WTC11 (cell line): ENCODE measurements at regions not wholly inside any gene's neighbourhood (a gene's known extent, or its start where the extent isn't known, plus 50 kb on each side); places are given as distances from the start of the nearest gene placed in this dataset.

ENCODE experiments used
- ATAC-seq: fragments of 200-7000 bp; cut with Tn5 transposase; 2 replicates; pipeline ENCODE4 v1.10.0; 2021; ENCODE audit warnings: mild to moderate bottlenecking, moderate library complexity
- CTCF ChIA-PET: fragments of 300-600 bp; sonication (Branson Sonifier 250); formaldehyde crosslinking; loops from one replicate; lab custom pipeline; 2021; ENCODE audit warnings: antibody characterized with exemption; lab: Charles Lee
- POLR2A ChIA-PET: fragments of 350-600 bp; sonication (Branson Sonifier 250); formaldehyde crosslinking; loops from one replicate; lab custom pipeline; 2021; ENCODE audit warnings: antibody characterized with exemption; lab: Charles Lee
- DNase-seq: peaks from one replicate; pipeline ENCODE4 v3.0.0; 2021; ENCODE audit warnings: low spot score
- H3K27ac Mint-ChIP-seq: 2 replicates; pipeline ENCODE4 v1.8.0; 2021; ENCODE audit warnings: mixed read lengths
- H3K27me3 Mint-ChIP-seq: 2 replicates; pipeline ENCODE4 v1.8.0; 2021; ENCODE audit warnings: low read depth, mild to moderate bottlenecking, moderate library complexity, mixed read lengths
- H3K36me3 Mint-ChIP-seq: 2 replicates; pipeline ENCODE4 v1.8.0; 2021; ENCODE audit warnings: mixed read lengths
- H3K4me1 Mint-ChIP-seq: 2 replicates; pipeline ENCODE4 v1.8.0; 2022; ENCODE audit warnings: mixed read lengths
- H3K4me3 Mint-ChIP-seq: 2 replicates; pipeline ENCODE4 v1.8.0; 2021; ENCODE audit warnings: mild to moderate bottlenecking, moderate library complexity, mixed read lengths
- H3K9me3 Mint-ChIP-seq: 2 replicates; pipeline ENCODE4 v1.8.0; 2021; ENCODE audit warnings: mixed read lengths
- ELF4 ChIP-seq: sonication (generic); formaldehyde crosslinking; IDR thresholded peaks from 2 replicates; pipeline ENCODE4 v1.8.1; 2022; ENCODE audit warnings: low read depth, mild to moderate bottlenecking, moderate library complexity, missing genetic modification reagents
- EMX1 ChIP-seq: fragments of 250-450 bp; sonication (Bioruptor Pico); IDR thresholded peaks from 2 replicates; pipeline ENCODE4 v1.8.0; 2021; ENCODE audit warnings: mild to moderate bottlenecking
- FOXK1 ChIP-seq: sonication (generic); formaldehyde crosslinking; IDR thresholded peaks from 2 replicates; pipeline ENCODE4 v1.8.0; 2022; ENCODE audit warnings: mild to moderate bottlenecking, moderate library complexity, missing genetic modification reagents
- GTF2I ChIP-seq: fragments of 250-450 bp; sonication (Bioruptor Pico); conservative IDR thresholded peaks from 2 replicates; pipeline ENCODE4 v1.4.0; 2021; ENCODE audit warnings: mild to moderate bottlenecking
- KAT7 ChIP-seq: sonication (generic); formaldehyde crosslinking; IDR thresholded peaks from 2 replicates; pipeline ENCODE4 v1.8.1; 2023; ENCODE audit warnings: missing genetic modification reagents, mild to moderate bottlenecking, borderline replicate concordance
- MYBL2 ChIP-seq: sonication (generic); formaldehyde crosslinking; IDR thresholded peaks from 2 replicates; pipeline ENCODE4 v1.8.1; 2023; ENCODE audit warnings: mild to moderate bottlenecking, moderate library complexity, missing genetic modification reagents
- NFATC4 ChIP-seq: fragments of 250-450 bp; sonication (Bioruptor Pico); IDR thresholded peaks from 2 replicates; pipeline ENCODE4 v1.9.0; 2021; ENCODE audit warnings: mild to moderate bottlenecking
- NFYB ChIP-seq: sonication (generic); formaldehyde crosslinking; conservative IDR thresholded peaks from 2 replicates; pipeline ENCODE4 v1.8.0; 2022; ENCODE audit warnings: low read depth, missing genetic modification reagents
- USF1 ChIP-seq: sonication (generic); formaldehyde crosslinking; IDR thresholded peaks from 2 replicates; pipeline ENCODE4 v1.8.0; 2022; ENCODE audit warnings: mild to moderate bottlenecking, missing genetic modification reagents
- ZBTB21 ChIP-seq: sonication (generic); formaldehyde crosslinking; IDR thresholded peaks from 2 replicates; pipeline ENCODE4 v1.8.1; 2023; ENCODE audit warnings: mild to moderate bottlenecking, missing genetic modification reagents, borderline replicate concordance
- ZNF396 ChIP-seq: fragments of 250-450 bp; sonication (Bioruptor Pico); IDR thresholded peaks from 2 replicates; pipeline ENCODE4 v1.8.0; 2021; ENCODE audit warnings: mild to moderate bottlenecking, moderate library complexity, borderline replicate concordance
- ZNF425 ChIP-seq: fragments of 250-450 bp; sonication (Bioruptor Pico); conservative IDR thresholded peaks from 2 replicates; pipeline ENCODE4 v1.9.0; 2021; ENCODE audit warnings: mild to moderate bottlenecking
- TF ChIP-seq, protein P1 (sequence below): sonication (generic); formaldehyde crosslinking; IDR thresholded peaks from 2 replicates; pipeline ENCODE4 v1.8.1; 2022; ENCODE audit warnings: low read depth, missing genetic modification reagents, borderline replicate concordance
- TF ChIP-seq, protein P2 (sequence below): fragments of 250-450 bp; sonication (Bioruptor Pico); IDR thresholded peaks from 2 replicates; pipeline ENCODE4 v1.9.0; 2021; ENCODE audit warnings: moderate library complexity, mild to moderate bottlenecking, inconsistent platforms, borderline replicate concordance
- TF ChIP-seq, protein P3 (sequence below): sonication (generic); formaldehyde crosslinking; IDR thresholded peaks from 2 replicates; pipeline ENCODE4 v1.8.1; 2022; ENCODE audit warnings: missing genetic modification reagents, borderline replicate concordance
- TF ChIP-seq, protein P4 (sequence below): sonication (generic); formaldehyde crosslinking; IDR thresholded peaks from 2 replicates; pipeline ENCODE4 v1.8.0; 2022; ENCODE audit warnings: missing genetic modification reagents

DNA sequence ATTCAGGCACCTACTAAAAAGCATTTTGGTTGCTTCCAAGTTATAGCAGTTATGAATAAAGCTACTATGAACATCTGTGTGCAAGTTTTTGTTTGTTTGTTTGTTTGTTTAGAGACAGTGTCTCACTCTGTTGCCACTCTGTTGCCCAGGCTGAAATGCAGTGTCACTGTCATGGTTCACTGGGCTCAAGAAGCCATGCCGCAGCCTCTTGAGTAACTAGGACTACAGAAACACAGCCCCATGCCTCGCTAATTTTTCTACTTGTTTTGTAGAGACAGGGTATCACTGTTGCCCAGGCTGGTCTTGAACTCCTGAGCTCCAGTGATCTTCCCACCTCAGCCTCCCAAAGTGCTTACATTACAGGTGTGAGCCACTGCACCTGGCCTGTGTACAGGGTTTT is 795.9 kb downstream of the EPHA7 start:
- ChIA-PET POLR2A (no interaction called here), CTCF (interaction anchor here (0.6 to 1.0 kb wide), 2 partner anchors 21 to 412 kb away, joined by 3 to 4 read pairs; no protein-coding TSS in a partner anchor)
- no peaks in the 10 kb centered on the region for H3K4me1 Mint-ChIP-seq
- no peaks in the 10 kb centered on the region for H3K27me3 Mint-ChIP-seq
- no peak overlapping the region for H3K27ac Mint-ChIP-seq
- no peak for ATAC-seq
- H3K4me3 Mint-ChIP-seq, result no peak overlapping the region
- no peak for DNase-seq
- TF ChIP-seq, protein P1, sequence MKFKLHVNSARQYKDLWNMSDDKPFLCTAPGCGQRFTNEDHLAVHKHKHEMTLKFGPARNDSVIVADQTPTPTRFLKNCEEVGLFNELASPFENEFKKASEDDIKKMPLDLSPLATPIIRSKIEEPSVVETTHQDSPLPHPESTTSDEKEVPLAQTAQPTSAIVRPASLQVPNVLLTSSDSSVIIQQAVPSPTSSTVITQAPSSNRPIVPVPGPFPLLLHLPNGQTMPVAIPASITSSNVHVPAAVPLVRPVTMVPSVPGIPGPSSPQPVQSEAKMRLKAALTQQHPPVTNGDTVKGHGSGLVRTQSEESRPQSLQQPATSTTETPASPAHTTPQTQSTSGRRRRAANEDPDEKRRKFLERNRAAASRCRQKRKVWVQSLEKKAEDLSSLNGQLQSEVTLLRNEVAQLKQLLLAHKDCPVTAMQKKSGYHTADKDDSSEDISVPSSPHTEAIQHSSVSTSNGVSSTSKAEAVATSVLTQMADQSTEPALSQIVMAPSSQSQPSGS (CRISPR knock-in tag), result no peak
- TF ChIP-seq NFYB (CRISPR knock-in tag) (no peak), ZNF425 (no peak), GTF2I (CRISPR knock-in tag) (no peak), ZBTB21 (CRISPR knock-in tag) (no peak), ZNF396 (CRISPR knock-in tag) (no peak), USF1 (CRISPR knock-in tag) (no peak), ELF4 (CRISPR knock-in tag) (no peak), FOXK1 (CRISPR knock-in tag) (no peak), NFATC4 (CRISPR knock-in tag) (no peak), KAT7 (CRISPR knock-in tag) (no peak), EMX1 (CRISPR knock-in tag) (no peak), MYBL2 (CRISPR knock-in tag) (no peak)
- TF ChIP-seq, protein P2, sequence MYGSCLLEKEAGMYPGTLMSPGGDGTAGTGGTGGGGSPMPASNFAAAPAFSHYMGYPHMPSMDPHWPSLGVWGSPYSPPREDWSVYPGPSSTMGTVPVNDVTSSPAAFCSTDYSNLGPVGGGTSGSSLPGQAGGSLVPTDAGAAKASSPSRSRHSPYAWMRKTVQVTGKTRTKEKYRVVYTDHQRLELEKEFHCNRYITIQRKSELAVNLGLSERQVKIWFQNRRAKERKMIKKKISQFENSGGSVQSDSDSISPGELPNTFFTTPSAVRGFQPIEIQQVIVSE (CRISPR knock-in tag), result no peak
- TF ChIP-seq, protein P3, sequence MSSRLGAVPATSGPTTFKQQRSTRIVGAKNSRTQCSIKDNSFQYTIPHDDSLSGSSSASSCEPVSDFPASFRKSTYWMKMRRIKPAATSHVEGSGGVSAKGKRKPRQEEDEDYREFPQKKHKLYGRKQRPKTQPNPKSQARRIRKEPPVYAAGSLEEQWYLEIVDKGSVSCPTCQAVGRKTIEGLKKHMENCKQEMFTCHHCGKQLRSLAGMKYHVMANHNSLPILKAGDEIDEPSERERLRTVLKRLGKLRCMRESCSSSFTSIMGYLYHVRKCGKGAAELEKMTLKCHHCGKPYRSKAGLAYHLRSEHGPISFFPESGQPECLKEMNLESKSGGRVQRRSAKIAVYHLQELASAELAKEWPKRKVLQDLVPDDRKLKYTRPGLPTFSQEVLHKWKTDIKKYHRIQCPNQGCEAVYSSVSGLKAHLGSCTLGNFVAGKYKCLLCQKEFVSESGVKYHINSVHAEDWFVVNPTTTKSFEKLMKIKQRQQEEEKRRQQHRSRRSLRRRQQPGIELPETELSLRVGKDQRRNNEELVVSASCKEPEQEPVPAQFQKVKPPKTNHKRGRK (CRISPR knock-in tag), result no peak
- TF ChIP-seq, protein P4, sequence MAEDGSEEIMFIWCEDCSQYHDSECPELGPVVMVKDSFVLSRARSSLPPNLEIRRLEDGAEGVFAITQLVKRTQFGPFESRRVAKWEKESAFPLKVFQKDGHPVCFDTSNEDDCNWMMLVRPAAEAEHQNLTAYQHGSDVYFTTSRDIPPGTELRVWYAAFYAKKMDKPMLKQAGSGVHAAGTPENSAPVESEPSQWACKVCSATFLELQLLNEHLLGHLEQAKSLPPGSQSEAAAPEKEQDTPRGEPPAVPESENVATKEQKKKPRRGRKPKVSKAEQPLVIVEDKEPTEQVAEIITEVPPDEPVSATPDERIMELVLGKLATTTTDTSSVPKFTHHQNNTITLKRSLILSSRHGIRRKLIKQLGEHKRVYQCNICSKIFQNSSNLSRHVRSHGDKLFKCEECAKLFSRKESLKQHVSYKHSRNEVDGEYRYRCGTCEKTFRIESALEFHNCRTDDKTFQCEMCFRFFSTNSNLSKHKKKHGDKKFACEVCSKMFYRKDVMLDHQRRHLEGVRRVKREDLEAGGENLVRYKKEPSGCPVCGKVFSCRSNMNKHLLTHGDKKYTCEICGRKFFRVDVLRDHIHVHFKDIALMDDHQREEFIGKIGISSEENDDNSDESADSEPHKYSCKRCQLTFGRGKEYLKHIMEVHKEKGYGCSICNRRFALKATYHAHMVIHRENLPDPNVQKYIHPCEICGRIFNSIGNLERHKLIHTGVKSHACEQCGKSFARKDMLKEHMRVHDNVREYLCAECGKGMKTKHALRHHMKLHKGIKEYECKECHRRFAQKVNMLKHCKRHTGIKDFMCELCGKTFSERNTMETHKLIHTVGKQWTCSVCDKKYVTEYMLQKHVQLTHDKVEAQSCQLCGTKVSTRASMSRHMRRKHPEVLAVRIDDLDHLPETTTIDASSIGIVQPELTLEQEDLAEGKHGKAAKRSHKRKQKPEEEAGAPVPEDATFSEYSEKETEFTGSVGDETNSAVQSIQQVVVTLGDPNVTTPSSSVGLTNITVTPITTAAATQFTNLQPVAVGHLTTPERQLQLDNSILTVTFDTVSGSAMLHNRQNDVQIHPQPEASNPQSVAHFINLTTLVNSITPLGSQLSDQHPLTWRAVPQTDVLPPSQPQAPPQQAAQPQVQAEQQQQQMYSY (CRISPR knock-in tag), result no peak
- peaks cover 17% of the 10 kb centered on the region; the same call in 1 of the 2 replicates for H3K9me3 Mint-ChIP-seq
- H3K36me3 Mint-ChIP-seq, result peaks cover 4% of the 10 kb centered on the region
